HG02885 (cell line): ENCODE measurements at regions not wholly inside any gene's neighbourhood (a gene's known extent, or its start where the extent isn't known, plus 50 kb on each side); places are given as distances from the start of the nearest gene placed in this dataset.

ENCODE experiments used
- ATAC-seq: cut with Tn5 transposase; IDR thresholded peaks from one replicate; pipeline ENCODE4 v1.9.1; 2021; ENCODE audit warnings: mild to moderate bottlenecking; ENCODE audit not compliant: unreplicated experiment, poor library complexity

DNA sequence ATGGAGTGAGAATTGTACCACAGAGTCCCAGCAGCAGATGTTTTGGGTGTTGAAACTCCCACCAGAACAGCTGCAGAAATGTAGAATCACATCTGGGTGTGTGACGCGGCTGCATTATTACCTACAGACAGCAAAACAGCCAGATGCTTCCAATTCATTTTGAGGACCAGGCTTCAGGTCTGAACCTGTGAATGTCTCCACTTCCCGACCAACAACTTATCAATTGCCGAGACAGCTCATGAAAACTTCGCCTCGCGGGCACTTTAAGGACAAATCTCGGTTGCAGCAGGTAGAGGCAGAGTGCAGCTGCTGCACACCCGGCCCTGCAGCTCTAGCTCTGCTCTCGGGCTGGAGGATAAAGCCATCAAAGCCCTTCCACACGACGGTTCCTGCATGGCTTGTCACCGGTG lies 202.0 kb downstream of the HRH4 start:
- no peak for ATAC-seq

DNA sequence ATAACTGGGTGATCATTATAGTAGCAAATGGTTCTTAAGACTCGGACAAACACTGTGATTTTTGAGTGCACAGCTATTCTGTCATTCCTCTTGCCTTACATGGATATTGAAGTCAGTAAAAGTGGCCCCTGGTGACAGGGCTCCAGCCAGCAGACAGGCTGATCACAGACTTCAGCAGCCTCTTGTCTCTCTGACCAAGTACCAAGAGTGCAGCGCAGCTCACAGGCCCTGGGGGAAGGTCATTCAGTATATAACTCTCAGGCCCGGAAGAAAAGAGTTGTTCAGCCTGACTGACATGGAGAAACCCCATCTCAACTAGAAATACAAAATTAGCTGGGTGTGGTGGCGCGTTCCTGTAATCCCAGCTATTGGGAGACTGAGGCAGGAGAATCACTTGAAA lies 202.6 kb downstream of the HRH4 start:
- no peak for ATAC-seq

DNA sequence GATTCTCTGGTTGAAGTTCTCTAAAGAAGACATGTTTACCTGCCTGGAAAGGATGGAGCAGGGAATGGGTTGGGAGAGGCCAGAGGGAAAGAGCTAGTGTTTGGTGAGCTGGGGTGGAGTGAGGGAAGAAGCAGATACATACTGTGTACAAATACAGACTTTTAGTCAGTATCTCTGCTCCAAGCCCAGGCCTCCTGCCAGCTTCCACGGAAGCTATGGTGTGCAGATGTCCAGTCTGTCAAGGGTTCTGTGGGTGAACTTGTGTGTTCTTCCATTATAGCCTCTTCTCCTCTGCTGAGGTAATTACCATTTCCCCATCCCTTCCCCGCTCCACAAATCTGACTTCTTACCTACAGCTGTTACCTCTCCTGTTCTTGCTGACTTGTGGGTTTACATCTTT lies 208.6 kb downstream of the HRH4 start:
- ATAC-seq: no peak

DNA sequence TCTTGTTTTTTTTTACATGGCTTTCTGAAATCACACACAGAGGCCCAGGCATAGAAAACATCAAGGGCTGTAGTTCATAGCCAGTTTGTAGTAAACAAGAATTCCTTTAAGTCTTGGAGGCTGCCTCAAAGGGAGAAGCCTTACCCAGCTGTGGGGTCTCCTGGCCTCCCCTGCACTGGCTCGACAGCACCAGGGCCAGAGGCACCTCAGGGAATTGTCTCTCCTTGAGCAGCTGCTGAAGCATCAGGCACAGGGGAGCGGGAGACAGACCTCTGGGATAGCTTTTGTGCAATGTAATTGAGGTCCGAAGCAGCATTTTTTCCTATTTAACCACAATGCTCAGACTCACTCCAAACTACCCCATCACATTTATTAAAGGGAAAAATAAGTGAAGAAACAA lies 209.1 kb downstream of the HRH4 start:
- ATAC-seq: no peak

DNA sequence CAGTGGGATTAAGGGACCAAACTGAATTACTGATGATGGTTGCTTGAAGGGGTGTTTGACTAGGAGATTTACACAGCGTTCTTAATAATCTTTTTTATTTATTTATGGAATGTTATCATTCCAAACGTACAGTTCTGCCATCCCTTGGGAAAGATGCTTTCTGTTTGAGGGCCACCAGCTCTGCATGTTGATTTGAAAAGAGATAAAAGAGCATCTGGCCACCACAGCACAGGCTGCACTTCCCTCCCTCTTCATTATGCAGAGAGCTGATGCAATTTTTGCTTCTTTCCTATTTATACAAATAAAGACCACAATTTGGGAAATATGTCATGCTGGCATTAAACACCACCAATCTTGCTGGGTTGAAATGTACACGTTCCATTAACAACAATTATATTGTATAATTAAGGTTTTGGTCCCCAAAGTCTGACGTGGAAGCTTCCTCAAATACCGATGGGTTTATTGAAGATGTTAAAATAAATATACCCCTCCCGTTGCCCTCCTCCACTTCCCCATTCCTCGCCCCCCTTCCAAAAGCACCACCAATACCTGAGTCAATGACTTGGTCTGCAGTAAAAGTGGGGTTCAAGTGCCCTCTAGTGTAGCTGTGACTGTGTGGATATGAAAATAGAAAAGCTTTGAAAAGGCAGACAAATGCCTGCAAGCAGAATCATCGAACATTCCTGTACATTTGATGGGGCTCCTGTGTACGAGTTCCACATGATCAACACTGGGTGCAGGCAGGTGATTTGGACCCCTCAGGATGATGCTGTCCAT lies 211.9 kb downstream of the HRH4 start:
- no peak for ATAC-seq

DNA sequence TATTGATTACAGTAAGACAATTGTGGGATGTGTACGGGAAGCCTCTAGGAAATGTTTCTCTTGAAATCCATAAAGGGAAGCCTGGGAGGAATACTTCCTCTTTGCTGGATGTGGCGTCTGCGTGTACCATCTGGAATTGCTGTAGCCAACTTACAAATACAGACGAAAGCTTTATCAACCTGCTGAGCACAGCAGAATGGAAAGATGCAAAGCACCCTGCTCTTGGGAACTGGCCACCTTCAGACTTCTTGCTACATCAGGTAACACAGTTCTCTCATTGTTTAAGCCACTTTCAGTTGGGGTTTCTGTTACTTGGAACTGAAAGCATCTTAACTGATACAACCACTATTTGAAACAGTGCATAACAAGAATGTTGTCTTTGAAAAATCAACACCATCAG lies 213.8 kb downstream of the HRH4 start:
- no peak for ATAC-seq

DNA sequence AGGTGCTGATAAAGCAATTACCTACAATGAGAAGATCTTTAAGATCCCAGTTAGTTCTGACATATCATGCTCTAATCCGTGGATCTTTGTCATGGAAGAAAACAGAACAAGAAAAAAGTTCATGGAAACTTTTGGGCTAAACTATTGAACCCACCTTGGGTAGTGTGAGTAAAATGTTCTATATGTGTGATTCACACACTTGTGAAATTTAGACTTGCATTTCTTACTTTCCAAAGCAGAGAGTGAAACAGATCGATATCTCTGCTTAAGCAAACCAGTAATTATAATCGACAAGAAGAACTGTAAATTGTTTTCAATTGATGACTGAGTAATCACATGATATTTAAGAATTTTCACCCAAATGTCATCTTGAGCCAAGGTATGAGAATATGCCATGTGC lies 214.2 kb downstream of the HRH4 start:
- ATAC-seq: no peak

DNA sequence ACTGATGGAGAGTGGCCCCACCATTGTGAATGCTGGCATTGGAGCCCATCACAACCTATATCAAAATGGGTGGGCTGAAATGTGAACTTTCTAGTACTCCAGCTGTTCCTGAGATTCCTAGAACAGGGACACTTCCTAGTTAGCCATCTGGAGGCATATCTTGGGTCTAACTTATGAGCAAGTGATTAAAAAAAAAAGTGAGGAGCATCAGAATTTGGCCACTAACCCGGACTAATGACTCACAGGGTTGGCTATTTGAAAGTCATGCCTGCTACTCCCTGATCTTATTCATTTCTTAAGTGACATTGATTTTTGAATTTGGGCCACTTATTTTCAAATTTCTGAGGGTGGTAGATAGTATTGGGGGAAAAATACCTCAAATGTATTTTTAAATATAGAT lies 216.6 kb downstream of the HRH4 start:
- no peak for ATAC-seq

DNA sequence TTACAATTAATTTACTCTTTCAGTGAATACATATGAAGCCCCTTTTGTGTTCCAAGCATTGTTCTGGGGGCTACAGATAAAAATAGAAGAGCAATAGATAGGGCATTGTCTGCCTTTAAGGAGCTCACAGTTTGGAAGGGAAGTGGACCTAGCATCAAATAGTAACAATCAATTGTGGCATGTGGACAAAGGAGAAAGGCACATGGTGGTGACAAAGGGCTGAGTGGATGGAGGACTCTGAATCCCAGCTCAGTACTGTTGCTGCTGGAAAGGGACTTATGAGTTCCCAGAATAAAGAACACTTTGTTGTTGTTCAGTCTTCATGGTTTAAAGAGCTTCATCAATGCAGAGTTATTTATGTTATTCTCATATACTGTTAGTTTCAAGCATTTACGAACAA lies 217.7 kb downstream of the HRH4 start:
- ATAC-seq: no peak

DNA sequence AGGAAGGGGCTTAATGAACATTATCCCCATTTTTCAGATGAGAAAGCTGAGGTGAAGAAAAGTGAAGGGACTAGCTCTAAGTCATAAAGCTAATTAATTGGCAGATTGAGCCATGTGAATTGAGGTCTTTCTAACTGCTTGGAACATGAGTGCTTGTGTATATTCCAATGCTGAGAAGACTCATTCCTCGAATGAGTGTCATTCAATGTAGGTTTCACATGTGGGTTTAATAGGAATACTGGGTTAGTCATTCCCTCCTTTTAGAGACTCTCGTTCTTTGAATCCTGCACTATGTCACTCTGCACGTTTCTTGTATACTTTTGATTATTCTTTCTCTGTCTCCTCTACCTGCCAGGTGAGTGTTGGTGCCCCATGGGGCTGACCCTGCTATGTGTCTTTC lies 218.2 kb downstream of the HRH4 start:
- ATAC-seq: no peak

DNA sequence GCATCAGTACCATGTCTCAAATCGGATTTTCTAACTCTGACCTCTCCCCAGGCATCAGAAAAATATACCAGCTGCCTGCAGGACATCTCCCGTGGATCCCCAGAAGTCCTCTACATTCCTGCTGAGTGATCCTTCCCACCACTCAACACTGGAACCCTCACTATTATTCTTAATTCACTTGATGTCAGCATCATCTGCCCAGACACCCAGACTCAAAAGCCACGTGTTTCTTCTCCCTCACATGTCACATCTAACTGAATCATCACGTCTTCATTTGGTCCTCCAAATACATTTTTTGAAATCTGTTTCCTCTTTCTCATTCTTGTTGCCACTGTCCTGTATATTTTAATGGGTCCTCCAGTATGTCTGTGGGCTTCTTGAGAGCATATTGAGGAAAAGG lies 218.6 kb downstream of the HRH4 start:
- ATAC-seq: no peak

DNA sequence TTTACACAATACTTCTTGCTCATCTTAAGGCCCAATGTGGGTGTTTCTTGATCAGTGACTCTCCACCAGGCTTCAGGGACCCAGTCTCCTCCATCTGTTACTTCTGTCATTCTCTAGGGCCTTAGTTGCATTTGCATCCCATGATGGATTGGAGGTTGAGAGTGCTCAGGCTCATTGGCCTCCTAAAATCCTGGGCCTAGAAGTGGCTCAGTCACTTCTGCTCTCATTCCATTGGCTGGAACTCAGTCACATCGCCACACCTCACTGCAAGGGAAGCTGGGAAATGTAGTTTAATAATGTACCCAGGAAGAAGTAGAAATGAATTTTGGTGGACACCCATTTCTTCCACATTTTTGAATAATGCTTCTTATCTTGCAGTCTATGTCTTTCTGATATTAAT lies 223.5 kb downstream of the HRH4 start:
- ATAC-seq: no peak

DNA sequence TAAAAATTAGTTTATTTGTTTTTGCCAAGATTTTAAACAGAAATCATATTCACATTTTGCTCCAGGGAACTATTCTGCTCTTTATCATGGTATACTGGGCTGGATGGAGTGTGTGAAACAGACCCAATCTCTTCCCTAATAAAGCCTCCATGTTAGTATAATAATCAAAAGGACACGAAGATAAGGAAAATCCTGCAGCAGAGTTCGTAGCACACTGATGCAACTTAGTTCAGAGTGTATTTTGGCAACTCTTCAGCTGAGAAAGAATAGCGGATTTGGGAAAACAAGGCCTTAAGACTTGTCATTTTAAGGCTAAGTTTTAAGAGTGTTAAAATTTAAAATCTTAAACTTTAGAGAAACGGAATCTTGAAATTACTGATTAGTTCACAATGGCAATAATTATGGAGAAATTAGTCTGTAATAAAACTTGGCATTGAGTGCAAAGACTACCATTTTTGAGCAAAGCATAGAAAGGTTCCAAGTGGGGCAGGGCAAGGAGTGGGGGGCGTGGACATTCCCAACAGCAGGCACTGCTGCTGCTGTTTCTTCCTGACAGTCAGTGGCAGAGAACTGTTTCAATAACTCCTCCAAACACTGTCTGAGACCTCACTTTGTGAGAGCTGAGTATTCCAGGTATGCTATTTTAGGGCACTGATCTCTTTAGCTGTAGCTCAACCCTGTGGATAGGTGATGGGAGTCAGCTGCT lies 225.0 kb downstream of the HRH4 start:
- no peak for ATAC-seq

DNA sequence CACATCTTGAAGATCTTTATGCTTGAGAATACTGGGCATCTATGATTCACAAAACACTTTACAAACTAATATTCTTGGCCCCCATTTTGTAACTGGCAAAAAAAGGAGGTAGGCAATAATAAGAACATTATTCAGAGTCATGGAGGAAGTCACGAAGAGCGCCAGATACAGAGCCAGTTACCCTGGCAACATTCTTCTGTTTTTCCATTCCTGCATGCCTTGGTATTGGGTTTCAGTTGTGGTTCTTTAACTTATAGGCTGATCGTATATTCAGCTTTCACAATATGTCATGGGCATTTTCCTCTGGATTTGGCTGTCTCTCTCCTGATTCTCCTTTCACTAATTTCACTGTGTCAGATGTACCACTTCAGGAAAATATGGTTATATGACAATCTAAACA lies 234.7 kb downstream of the HRH4 start:
- no peak for ATAC-seq

DNA sequence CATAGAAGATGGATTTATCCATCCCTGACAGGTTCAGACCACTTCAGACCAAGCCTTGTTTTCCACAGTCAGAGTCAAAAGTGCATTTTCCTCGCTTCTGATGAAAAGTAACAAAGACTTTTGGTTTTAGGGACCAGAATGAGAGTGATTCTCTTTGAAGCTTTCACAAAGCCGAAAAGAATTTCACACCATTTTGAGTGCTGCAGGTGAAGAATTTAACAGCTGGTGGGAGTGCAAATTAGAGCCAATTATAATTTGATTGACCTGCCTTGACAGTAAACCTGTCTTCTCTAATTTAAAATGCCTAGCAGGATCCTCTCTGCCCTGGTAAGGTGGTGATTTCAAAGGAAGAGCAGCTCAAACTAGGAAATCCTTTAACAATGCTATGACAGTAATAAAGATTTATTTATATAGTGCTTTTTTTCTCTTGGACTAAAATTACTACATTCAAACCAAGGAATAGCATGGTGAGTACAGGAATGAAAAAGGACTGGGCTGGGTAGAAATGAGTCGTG lies 241.6 kb downstream of the HRH4 start:
- ATAC-seq: no peak

DNA sequence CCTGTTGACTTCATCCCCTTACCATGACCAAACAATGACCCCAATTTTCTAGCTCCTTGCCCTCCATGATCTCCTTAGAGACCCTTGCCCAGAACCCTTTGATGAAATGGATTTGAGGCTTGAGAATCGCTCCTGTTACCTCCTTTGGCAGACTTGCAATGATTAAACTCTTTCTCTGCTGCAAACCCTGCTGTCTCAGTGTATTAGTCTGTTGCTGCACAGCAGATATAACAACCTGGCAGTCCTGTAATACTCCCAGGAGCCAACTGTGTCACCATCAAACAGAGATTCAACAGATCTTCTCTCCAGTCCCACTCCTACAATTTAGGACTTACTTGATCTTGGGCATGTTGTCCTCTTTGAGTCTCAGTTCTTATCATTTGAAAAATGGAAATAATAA lies 242.9 kb downstream of the HRH4 start:
- no peak for ATAC-seq

DNA sequence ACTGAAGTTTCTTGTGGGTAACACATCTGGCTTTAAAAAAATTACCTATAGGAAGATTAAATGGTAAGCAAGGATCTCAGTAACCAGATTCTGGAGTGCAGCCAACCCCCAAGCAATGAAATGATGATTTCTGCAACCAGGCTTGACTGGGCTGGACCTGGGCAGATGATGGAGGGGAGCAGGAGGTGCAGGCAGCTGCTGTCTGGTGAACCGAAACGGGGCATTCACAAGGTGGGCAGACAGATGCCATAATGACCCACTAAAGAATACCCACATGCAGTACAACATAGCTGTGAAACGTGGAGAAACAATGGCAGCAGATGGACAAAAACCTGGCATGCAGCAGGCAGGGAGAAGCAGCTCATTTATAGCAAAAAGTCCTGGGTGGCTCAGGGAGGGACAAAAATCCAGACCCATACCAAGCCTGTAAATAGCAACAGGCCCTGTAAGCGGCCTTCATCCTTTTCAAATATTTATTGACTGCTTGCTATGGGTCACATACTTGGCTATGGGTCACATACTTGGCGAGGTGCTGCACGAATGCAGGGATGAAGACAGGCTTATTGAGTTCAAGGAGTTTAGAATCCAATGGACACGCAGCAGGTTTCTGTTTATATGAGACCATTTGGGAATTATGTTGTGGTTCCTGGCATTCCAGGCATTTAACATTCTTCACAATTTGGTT lies 244.7 kb downstream of the HRH4 start:
- ATAC-seq: no peak

DNA sequence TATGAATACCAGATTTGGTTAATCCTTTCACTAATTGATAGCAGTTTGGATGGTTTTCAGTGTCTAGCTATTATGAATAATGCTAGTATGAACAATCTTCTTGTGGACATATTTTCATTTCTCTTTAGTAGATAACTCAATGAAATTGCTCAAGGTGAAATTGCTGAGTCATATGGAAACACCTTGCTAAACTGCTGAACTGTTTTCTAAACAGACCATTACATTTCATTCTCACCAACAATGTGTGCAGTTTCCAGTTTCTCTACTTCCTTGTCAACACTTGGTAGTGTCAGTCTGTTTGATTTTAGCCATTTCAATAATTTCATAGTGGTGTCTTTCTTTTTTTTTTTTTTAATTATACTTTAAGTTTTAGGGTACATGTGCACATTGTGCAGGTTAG lies 250.0 kb downstream of the HRH4 start:
- ATAC-seq: no peak

DNA sequence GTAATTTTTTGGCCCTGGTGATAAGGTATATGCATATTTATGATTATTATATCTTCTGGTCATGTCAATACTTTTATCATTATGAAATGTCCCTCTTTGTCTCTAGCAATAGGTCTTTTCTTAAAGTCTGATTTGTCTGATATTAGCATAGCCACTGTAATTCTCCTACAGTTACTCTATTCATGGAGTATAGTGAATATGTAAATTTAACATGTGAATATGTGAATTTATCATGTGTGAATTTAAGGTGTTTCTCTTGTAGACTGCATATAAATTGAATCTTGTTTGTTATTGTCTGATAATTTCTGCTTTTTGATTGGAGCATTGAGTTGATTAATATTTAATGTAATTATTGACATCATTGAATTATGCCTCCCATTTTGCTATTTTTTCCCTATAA lies 259.4 kb downstream of the HRH4 start:
- no peak for ATAC-seq

DNA sequence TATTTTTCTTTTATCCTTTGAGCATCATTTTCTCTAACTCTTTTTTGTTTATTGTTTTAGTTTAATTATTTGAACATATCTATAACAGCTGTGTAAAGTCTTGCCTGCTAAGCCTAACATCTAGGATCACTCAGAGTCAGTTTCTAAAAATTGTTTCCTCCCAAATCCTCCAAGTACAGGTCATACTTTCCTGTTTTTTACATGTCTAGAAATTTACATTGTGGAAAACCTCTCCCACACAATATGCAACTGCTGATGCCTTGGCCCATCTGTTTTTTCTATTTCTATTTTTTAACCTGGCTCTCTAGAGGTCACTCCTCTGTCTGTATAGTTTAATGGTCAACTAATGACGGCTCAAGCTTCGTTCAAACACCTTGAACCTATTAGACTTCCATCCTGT lies 261.0 kb downstream of the HRH4 start:
- ATAC-seq: no peak

DNA sequence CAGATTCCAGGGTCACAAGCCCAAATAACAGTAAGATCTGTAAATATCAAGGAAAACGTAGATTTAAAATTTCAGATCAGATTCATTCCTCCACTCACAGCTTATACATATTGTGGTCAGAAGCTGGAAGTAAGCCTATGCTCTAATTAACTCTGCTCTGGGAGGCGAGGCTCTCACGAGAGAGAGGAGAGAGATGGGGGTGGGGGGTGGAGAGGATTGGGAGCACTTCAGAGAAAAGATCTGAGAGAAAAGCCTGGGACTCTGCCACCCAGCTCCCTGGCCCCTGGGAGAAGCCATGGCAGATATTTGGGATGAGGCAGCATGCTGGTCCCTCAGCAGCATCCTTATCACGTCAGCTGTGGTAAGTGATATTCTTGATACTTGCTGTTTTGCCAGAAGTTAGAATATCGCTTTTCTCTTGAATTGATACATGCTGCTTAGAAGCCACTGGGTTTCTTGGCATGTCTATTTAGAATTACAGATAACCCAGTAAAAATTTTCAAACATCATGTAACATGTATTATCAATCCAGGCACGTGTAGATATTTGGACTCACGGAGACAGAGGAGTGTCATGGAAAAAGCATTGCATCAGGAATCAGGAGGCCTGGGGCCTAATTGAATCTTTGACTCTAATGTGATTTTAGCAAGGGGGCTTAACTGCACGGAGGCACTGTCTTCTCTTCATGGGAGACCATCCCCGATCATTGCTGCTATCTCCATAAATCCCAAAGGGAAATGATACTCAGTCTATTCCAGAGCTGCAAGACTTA lies 265.4 kb downstream of the HRH4 start:
- no peak for ATAC-seq
